SK-N-SH (cell line): ENCODE measurements at regions not wholly inside any gene's neighbourhood (a gene's known extent, or its start where the extent isn't known, plus 50 kb on each side); places are given as distances from the start of the nearest gene placed in this dataset.

Experiments used
- CTCF ChIA-PET: fragments of 300-600, 350-600 bp; formaldehyde crosslinking; extraction: SDS; loops from one replicate; lab custom pipeline; 2021; lab: Yijun Ruan, JAX
- POLR2A ChIA-PET: fragments of 350-600 bp; sonication (Branson Sonifier 250); formaldehyde crosslinking; extraction: SDS; loops from one replicate; lab custom pipeline; 2020; ENCODE audit warnings: antibody characterized with exemption, inconsistent platforms; lab: Yijun Ruan, JAX
- DNase-seq: peaks from one replicate; pipeline ENCODE4 v3.0.0; 2012
- H2AFZ ChIP-seq: fragments of 200-600 bp; sonication (generic); 2 replicates; pipeline ENCODE4 v1.8.1; 2016; ENCODE audit warnings: antibody characterized with exemption, mild to moderate bottlenecking, low read depth
- H3F3A ChIP-seq: fragments of 200-600 bp; sonication (generic); replicated peaks from 2 replicates; pipeline ENCODE3; 2016; ENCODE audit warnings: antibody characterized with exemption, mild to moderate bottlenecking; ENCODE audit not compliant: insufficient read depth
- H3K27ac ChIP-seq, 2 experiments: fragments of 200-500 bp in 1 of 2; fragments of 200-600 bp in 1 of 2; sonication (Bioruptor generic) in 1 of 2; sonication (generic), shearing (Covaris generic) in 1 of 2; 2 replicates each; pipeline versions ENCODE4 v1.5.1 to v1.6.1; 2014 to 2016; ENCODE audit warnings: low read depth in 2 of 2, inconsistent platforms in 1 of 2, low read length in 1 of 2, mild to moderate bottlenecking in 1 of 2, mixed read lengths in 1 of 2
- H3K27me3 ChIP-seq: fragments of 200-600 bp; sonication (generic), shearing (Covaris generic); 2 replicates; pipeline ENCODE4 v1.6.1; 2016; ENCODE audit warnings: mixed run types; ENCODE audit not compliant: insufficient read depth
- H3K36me3 ChIP-seq, 2 experiments: fragments of 200-500 bp in 1 of 2; fragments of 200-600 bp in 1 of 2; sonication (Bioruptor generic) in 1 of 2; sonication (generic) in 1 of 2; replicated peaks in 1 of 2; 2 replicates each; pipeline versions ENCODE3 to v1.5.1; 2014 to 2016; ENCODE audit warnings: low read length in 1 of 2, mild to moderate bottlenecking in 1 of 2; ENCODE audit not compliant: insufficient read depth in 2 of 2, control insufficient read depth in 1 of 2
- H3K4me1 ChIP-seq, 2 experiments: fragments of 200-500 bp in 1 of 2; fragments of 200-600 bp in 1 of 2; sonication (Bioruptor generic) in 1 of 2; sonication (generic), shearing (Covaris generic) in 1 of 2; 2 replicates each; pipeline versions ENCODE4 v1.5.1 to v1.6.1; 2014 to 2016; ENCODE audit warnings: low read depth in 1 of 2, low read length in 1 of 2, mixed run types in 1 of 2; ENCODE audit not compliant: insufficient read depth in 2 of 2, control insufficient read depth in 1 of 2
- H3K4me2 ChIP-seq: fragments of 200-600 bp; sonication (generic), shearing (Covaris generic); 2 replicates; pipeline ENCODE4 v1.6.1; 2017; ENCODE audit warnings: mixed run types
- H3K4me3 ChIP-seq, 2 experiments: fragments of 200-500 bp in 1 of 2; fragments of 200-600 bp in 1 of 2; sonication (Bioruptor generic) in 1 of 2; sonication (generic), shearing (Covaris generic) in 1 of 2; 2 replicates each; pipeline versions ENCODE4 v1.5.1 to v1.8.1; 2014 to 2016; ENCODE audit warnings: low read depth in 2 of 2, inconsistent platforms in 1 of 2, low read length in 1 of 2, mild to moderate bottlenecking in 1 of 2, mixed read lengths in 1 of 2, moderate library complexity in 1 of 2
- H3K79me2 ChIP-seq: fragments of 200-600 bp; sonication (generic); 2 replicates; pipeline ENCODE4 v1.8.1; 2017; ENCODE audit warnings: mild to moderate bottlenecking; ENCODE audit not compliant: insufficient read depth
- H3K9ac ChIP-seq: fragments of 200-600 bp; sonication (generic); 2 replicates; pipeline ENCODE4 v1.6.1; 2017; ENCODE audit warnings: mixed run types
- H3K9me2 ChIP-seq: fragments of 200-600 bp; sonication (generic); 2 replicates; pipeline ENCODE4 v1.6.1; 2017; ENCODE audit warnings: mixed run types
- H3K9me3 ChIP-seq: fragments of 200-600 bp; sonication (generic); 2 replicates; pipeline ENCODE4 v1.6.1; 2017; ENCODE audit warnings: mixed run types, mild to moderate bottlenecking, moderate library complexity
- H4K20me1 ChIP-seq: fragments of 200-600 bp; sonication (generic); 2 replicates; pipeline ENCODE4 v1.6.1; 2017; ENCODE audit warnings: mild to moderate bottlenecking, mixed run types; ENCODE audit not compliant: insufficient read depth
- CHD2 ChIP-seq: fragments of 150-350 bp; IDR thresholded peaks from 2 replicates; pipeline ENCODE4 v1.6.1; 2018; ENCODE audit warnings: low read length; ENCODE audit not compliant: partially characterized antibody
- EZH2phosphoT487 ChIP-seq: fragments of 200-600 bp; sonication (generic); IDR thresholded peaks from 2 replicates; pipeline ENCODE4 v1.6.1; 2017; ENCODE audit warnings: low read depth, mixed run types, mild to moderate bottlenecking, antibody characterized with exemption, moderate library complexity, borderline replicate concordance
- FOXM1 ChIP-seq: IDR thresholded peaks from 2 replicates; pipeline ENCODE4 v1.4.0; 2012; ENCODE audit warnings: low read depth, mild to moderate bottlenecking
- GABPA ChIP-seq: IDR thresholded peaks from 2 replicates; pipeline ENCODE4 v1.4.0; 2012; ENCODE audit warnings: low read depth, mild to moderate bottlenecking
- JUND ChIP-seq: IDR thresholded peaks from 2 replicates; pipeline ENCODE4 v1.4.0; 2012
- MAX ChIP-seq: IDR thresholded peaks from 2 replicates; pipeline ENCODE4 v1.4.0; 2012; ENCODE audit warnings: low read depth
- MEF2A ChIP-seq: IDR thresholded peaks from 2 replicates; pipeline ENCODE4 v1.4.0; 2012; ENCODE audit warnings: low read depth, borderline replicate concordance
- NRF1 ChIP-seq: IDR thresholded peaks from 2 replicates; pipeline ENCODE4 v1.6.1; 2012; ENCODE audit warnings: low read depth, mild to moderate bottlenecking, low read length
- POLR2AphosphoS5 ChIP-seq: IDR thresholded peaks from 2 replicates; pipeline ENCODE4 v1.6.1; 2012; ENCODE audit warnings: low read depth, low read length
- RAD21 ChIP-seq: IDR thresholded peaks from 2 replicates; pipeline ENCODE4 v1.6.1; 2012; ENCODE audit warnings: mild to moderate bottlenecking, low read length
- RCOR1 ChIP-seq: fragments of 150-350 bp; IDR thresholded peaks from 2 replicates; pipeline ENCODE4 v1.6.1; 2017; ENCODE audit warnings: antibody characterized with exemption, low read length
- RFX5 ChIP-seq: IDR thresholded peaks from 2 replicates; pipeline ENCODE4 v1.6.1; 2012; ENCODE audit warnings: mild to moderate bottlenecking, improper control_type of control experiment, low read length
- SMC3 ChIP-seq: IDR thresholded peaks from 2 replicates; pipeline ENCODE4 v1.6.1; 2012; ENCODE audit warnings: low read depth, low read length, improper control_type of control experiment
- USF2 ChIP-seq: fragments of 150-350 bp; IDR thresholded peaks from 2 replicates; pipeline ENCODE4 v1.6.1; 2017; ENCODE audit warnings: antibody characterized with exemption, low read length, low read depth, borderline replicate concordance
- YY1 ChIP-seq: IDR thresholded peaks from 2 replicates; pipeline ENCODE4 v1.4.0; 2012; ENCODE audit warnings: low read depth, mild to moderate bottlenecking
- ZBTB33 ChIP-seq: IDR thresholded peaks from 2 replicates; pipeline ENCODE4 v1.4.0; 2012; ENCODE audit warnings: low read depth, borderline replicate concordance
- WGBS: methylation state at CpG from one replicate; pipeline ENCODE4 v1.1.6; 2017; ENCODE audit warnings: low lambda C conversion rate; 5-methylcytosine and 5-hydroxymethylcytosine counted together
- TF ChIP-seq, protein P1 (sequence below): IDR thresholded peaks from 2 replicates; pipeline ENCODE4 v1.4.0; 2012; ENCODE audit warnings: low read depth, borderline replicate concordance
- TF ChIP-seq, protein P2 (sequence below): fragments of 200-600 bp; sonication (generic); IDR thresholded peaks from 2 replicates; pipeline ENCODE4 v1.6.1; 2017; ENCODE audit warnings: antibody characterized with exemption, mild to moderate bottlenecking, moderate library complexity

DNA sequence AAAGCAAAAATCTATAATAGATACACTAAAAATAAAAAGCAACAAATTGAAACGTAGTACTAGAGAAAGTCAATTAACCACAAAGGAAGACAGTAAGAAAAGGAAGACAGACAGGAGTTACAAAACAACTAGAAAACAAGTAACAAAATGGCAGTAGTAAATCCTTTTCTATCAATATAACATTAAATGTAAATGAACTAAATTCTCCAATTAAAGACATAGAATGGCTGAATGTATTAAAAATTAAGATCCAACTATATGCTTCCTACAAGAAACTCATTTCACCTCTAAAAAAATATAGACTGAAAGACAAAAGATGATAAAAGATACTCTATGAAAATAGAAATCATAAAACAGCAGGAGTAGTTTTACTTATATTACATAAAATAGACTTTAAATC, 79.1 kb downstream of the CTH start:
- POLR2A ChIA-PET: no interaction called here

DNA sequence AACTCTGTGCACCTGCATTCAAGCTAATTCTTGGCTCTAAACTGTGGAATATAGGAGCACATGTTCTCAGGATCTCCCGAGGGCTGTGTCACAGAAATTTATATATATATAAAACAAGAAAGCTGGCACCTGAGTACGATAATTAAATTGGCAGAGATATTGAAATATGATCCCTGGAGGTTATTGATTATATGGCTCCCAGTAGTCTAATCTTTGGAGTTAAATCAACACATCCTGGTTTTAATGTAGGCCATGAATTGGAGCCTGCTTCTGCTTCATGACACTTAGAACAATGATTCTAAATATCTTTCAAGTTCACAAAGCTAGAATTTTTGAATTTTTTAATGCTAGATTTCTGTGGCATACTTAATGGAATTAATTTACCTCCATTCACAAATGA, 84.3 kb downstream of the CTH start:
- CTCF ChIA-PET: interaction anchor here (0.7 to 1.4 kb wide), 4 partner anchors 13 to 58 kb away, joined by 3 to 4 read pairs (median 3); no protein-coding TSS in a partner anchor
- H3K4me3 ChIP-seq: no peak overlapping the region
- TF ChIP-seq POLR2AphosphoS5: no peak
- TF ChIP-seq NRF1: no peak
- no peak for TF ChIP-seq USF2
- no peak for TF ChIP-seq CHD2
- no peak for TF ChIP-seq ZBTB33
- TF ChIP-seq RCOR1: no peak
- no peak for TF ChIP-seq JUND
- no peak for TF ChIP-seq MAX

More for the DNA sequence above, 79.1 kb downstream of the CTH start:
- H3F3A ChIP-seq: peaks cover 10% of the 10 kb centered on the region
- peaks cover 8% of the 10 kb centered on the region; the same call in 1 of the 2 replicates for H3K9me3 ChIP-seq
- TF ChIP-seq FOXM1 (no peak), USF2 (no peak), RFX5 (no peak), YY1 (no peak), RAD21 (no peak), MEF2A (no peak), JUND (no peak), EZH2phosphoT487 (no peak), NRF1 (no peak), GABPA (no peak), POLR2AphosphoS5 (no peak), SMC3 (no peak), MAX (no peak)
- TF ChIP-seq, protein P1, sequence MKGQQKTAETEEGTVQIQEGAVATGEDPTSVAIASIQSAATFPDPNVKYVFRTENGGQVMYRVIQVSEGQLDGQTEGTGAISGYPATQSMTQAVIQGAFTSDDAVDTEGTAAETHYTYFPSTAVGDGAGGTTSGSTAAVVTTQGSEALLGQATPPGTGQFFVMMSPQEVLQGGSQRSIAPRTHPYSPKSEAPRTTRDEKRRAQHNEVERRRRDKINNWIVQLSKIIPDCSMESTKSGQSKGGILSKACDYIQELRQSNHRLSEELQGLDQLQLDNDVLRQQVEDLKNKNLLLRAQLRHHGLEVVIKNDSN: no peak
- TF ChIP-seq, protein P2, sequence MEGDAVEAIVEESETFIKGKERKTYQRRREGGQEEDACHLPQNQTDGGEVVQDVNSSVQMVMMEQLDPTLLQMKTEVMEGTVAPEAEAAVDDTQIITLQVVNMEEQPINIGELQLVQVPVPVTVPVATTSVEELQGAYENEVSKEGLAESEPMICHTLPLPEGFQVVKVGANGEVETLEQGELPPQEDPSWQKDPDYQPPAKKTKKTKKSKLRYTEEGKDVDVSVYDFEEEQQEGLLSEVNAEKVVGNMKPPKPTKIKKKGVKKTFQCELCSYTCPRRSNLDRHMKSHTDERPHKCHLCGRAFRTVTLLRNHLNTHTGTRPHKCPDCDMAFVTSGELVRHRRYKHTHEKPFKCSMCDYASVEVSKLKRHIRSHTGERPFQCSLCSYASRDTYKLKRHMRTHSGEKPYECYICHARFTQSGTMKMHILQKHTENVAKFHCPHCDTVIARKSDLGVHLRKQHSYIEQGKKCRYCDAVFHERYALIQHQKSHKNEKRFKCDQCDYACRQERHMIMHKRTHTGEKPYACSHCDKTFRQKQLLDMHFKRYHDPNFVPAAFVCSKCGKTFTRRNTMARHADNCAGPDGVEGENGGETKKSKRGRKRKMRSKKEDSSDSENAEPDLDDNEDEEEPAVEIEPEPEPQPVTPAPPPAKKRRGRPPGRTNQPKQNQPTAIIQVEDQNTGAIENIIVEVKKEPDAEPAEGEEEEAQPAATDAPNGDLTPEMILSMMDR: no peak
- DNase-seq: no peak
- H2AFZ ChIP-seq: no peak overlapping the region
- H3K27ac ChIP-seq: no peak overlapping the region
- no peak overlapping the region for H3K9ac ChIP-seq
- CTCF ChIA-PET: no interaction called here
- WGBS: 64% methylated on average over 1 of the region's 1 CpG
- H3K4me3 ChIP-seq: no peak overlapping the region
- no peak overlapping the region for H3K4me2 ChIP-seq
- no peaks in the 10 kb centered on the region for H4K20me1 ChIP-seq
- no peaks in the 10 kb centered on the region for H3K79me2 ChIP-seq
- H3K9me2 ChIP-seq: no peaks in the 10 kb centered on the region
- H3K4me1 ChIP-seq: peaks cover 3 to 11% of the 10 kb centered on the region in 2 experiments; a peak in 2 of 4 replicates
- H3K27me3 ChIP-seq: no peaks in the 10 kb centered on the region
- H3K36me3 ChIP-seq: no peaks in the 10 kb centered on the region

More for the DNA sequence above, 84.3 kb downstream of the CTH start:
- H3K27me3 ChIP-seq: no peaks in the 10 kb centered on the region
- peaks cover 6% of the 10 kb centered on the region; the same call in 1 of the 2 replicates for H3K9me3 ChIP-seq
- H3K79me2 ChIP-seq: no peaks in the 10 kb centered on the region
- POLR2A ChIA-PET: no interaction called here
- no peak overlapping the region for H3K4me2 ChIP-seq
- H3K9ac ChIP-seq: no peak overlapping the region
- no peaks in the 10 kb centered on the region for H3K36me3 ChIP-seq
- no peak overlapping the region for H3K27ac ChIP-seq
- no peaks in the 10 kb centered on the region for H3K9me2 ChIP-seq
- WGBS: 48% methylated on average over 2 of the region's 2 CpGs
- no peaks in the 10 kb centered on the region for H3K4me1 ChIP-seq
- H3F3A ChIP-seq: no peaks in the 10 kb centered on the region
- DNase-seq: no peak
- no peak overlapping the region for H2AFZ ChIP-seq
- H4K20me1 ChIP-seq: no peaks in the 10 kb centered on the region
